Astrocyte of the spinal cord (primary cell): ENCODE measurements at regions not wholly inside any gene's neighbourhood (a gene's known extent, or its start where the extent isn't known, plus 50 kb on each side); places are given as distances from the start of the nearest gene placed in this dataset.

Source experiments
- DNase-seq: peaks from one replicate; pipeline ENCODE4 v3.0.0; 2011; ENCODE audit warnings: low read depth, low spot score
- H3K4me3 ChIP-seq: 2 replicates; pipeline ENCODE4 v1.5.1; 2011; ENCODE audit warnings: low read depth, mild to moderate bottlenecking, low read length, moderate library complexity
- CTCF ChIP-seq: IDR thresholded peaks from 2 replicates; pipeline ENCODE4 v1.5.1; 2012; ENCODE audit warnings: low read depth, mild to moderate bottlenecking, low read length, inconsistent platforms
- in situ Hi-C: cut with HindIII; loops from 2 replicates; pipeline ENCODE4 v1.10.0; 2017; ENCODE audit warnings: low sequenced_read_pairs

DNA sequence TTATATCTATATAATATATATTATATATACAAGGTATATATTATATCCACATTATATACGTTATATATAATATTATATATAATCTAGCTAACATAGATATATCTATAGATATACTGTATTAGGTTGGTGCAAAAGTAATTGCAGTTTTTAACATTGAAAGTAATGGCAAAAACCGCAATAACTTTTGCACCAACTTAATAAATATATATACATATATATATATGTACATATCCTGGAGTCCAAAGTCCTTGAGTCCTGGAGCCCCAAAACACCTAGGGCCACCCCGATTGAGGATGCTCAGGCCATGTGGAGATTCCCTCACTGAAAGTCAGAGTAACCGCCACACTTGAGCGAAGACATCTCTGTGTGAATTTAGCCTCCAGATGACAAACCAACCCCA lies 408.2 kb upstream of the AUTS2 start:
- in situ Hi-C loops, result no loop called here
- no peak for DNase-seq
- H3K4me3 ChIP-seq, result no peak overlapping the region
- TF ChIP-seq CTCF, result no peak

- in situ Hi-C loops, result no loop called here
- DNase-seq, result no peak
- H3K4me3 ChIP-seq, result no peak overlapping the region
- TF ChIP-seq CTCF, result no peak
Measured at GRCh38 chr7:69190763-69191162, 407.5 kb upstream of the AUTS2 start.

DNA sequence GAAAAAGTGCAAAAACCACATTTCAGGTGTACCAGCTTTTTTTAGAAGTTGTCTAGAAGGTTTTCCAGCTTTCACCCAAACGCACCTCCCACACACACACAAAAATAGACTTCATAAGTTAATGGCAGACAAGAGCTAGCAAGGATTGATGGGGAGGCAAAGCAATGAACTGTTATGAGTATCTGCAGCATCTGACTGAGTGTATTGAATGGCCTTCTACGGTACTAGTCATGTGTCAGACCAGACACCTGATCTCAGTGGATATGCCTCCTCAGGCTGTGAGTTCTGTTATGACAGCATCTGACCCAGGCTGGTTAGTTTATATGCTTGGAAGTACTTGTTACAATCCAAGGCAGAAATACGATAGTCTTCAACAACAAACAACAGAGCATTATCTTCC lies 406.1 kb upstream of the AUTS2 start:
- H3K4me3 ChIP-seq, result no peak overlapping the region
- in situ Hi-C loops, result no loop called here
- TF ChIP-seq CTCF, result no peak
- DNase-seq, result no peak

- in situ Hi-C loops, result no loop called here
- no peak overlapping the region for H3K4me3 ChIP-seq
- TF ChIP-seq CTCF, result no peak
- DNase-seq, result no peak
Measured at GRCh38 chr7:69193061-69193460, 405.2 kb upstream of the AUTS2 start.

GRCh38 chr7:69196593-69196992 lies 401.7 kb upstream of the AUTS2 start:
- no peak for DNase-seq
- TF ChIP-seq CTCF, result no peak
- no peak overlapping the region for H3K4me3 ChIP-seq
- in situ Hi-C loops, result no loop called here

DNA sequence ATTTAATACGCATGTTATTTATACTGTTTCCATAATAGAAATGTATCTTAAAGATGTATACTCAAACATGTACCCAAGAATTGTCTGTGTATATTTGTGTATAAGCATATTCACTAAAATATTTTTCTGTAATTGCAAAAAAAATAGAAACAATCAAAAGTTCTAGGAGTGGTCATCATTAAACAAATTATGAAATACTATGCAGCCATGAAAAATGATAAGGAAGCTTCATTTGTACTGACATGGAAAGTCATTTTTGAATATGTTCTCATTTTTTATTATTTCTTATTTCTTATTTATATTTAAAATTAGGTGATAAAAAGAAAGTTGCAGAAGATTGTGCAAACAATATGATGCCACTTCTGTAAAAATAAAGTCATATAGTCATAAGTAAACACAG lies 400.0 kb upstream of the AUTS2 start:
- TF ChIP-seq CTCF, result no peak

DNA sequence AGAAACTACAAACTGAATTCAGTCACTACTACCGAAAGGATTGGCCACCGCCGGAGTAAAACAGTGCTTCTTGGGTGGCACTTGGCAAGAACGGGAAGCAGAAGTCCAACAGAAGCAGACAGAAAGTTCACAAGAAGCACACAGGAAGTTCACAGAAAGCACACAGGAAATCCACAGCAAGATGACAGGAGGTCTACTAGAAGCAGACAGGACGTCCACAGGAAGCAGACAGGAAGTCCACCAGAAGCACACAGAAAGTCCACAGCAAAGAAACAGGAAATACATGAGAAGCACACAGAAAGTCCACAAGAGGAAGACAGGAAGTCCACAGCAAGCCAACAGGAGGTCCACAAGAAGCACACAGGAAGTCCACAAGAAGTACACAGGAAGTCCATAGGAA lies 399.2 kb upstream of the AUTS2 start:
- no peak overlapping the region for H3K4me3 ChIP-seq
- DNase-seq, result no peak
- TF ChIP-seq CTCF, result no peak
- in situ Hi-C loops, result no loop called here

More for the DNA sequence above, 400.0 kb upstream of the AUTS2 start:
- in situ Hi-C loops, result no loop called here
- no peak overlapping the region for H3K4me3 ChIP-seq
- DNase-seq, result no peak
